ENCODE measurements at regions not wholly inside any gene's neighbourhood (a gene's known extent, or its start where the extent isn't known, plus 50 kb on each side); places are given as distances from the start of the nearest gene placed in this dataset.

- TF ChIP-seq, protein P1, sequence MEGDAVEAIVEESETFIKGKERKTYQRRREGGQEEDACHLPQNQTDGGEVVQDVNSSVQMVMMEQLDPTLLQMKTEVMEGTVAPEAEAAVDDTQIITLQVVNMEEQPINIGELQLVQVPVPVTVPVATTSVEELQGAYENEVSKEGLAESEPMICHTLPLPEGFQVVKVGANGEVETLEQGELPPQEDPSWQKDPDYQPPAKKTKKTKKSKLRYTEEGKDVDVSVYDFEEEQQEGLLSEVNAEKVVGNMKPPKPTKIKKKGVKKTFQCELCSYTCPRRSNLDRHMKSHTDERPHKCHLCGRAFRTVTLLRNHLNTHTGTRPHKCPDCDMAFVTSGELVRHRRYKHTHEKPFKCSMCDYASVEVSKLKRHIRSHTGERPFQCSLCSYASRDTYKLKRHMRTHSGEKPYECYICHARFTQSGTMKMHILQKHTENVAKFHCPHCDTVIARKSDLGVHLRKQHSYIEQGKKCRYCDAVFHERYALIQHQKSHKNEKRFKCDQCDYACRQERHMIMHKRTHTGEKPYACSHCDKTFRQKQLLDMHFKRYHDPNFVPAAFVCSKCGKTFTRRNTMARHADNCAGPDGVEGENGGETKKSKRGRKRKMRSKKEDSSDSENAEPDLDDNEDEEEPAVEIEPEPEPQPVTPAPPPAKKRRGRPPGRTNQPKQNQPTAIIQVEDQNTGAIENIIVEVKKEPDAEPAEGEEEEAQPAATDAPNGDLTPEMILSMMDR (IDR thresholded peaks at IDR 0.05) = no peak
- no peak for TF ChIP-seq POLR2A (IDR thresholded peaks at IDR 0.05)
Measured at GRCh38 chr12:91772411-91772810, 373.2 kb downstream of the BTG1 start.
